ENCODE measurements at regions not wholly inside any gene's neighbourhood (a gene's known extent, or its start where the extent isn't known, plus 50 kb on each side); places are given as distances from the start of the nearest gene placed in this dataset.

GRCh38 chr3:132892956-132893355, 145.2 kb upstream of the TMEM108 start:
- DNase-seq: no peak

DNA sequence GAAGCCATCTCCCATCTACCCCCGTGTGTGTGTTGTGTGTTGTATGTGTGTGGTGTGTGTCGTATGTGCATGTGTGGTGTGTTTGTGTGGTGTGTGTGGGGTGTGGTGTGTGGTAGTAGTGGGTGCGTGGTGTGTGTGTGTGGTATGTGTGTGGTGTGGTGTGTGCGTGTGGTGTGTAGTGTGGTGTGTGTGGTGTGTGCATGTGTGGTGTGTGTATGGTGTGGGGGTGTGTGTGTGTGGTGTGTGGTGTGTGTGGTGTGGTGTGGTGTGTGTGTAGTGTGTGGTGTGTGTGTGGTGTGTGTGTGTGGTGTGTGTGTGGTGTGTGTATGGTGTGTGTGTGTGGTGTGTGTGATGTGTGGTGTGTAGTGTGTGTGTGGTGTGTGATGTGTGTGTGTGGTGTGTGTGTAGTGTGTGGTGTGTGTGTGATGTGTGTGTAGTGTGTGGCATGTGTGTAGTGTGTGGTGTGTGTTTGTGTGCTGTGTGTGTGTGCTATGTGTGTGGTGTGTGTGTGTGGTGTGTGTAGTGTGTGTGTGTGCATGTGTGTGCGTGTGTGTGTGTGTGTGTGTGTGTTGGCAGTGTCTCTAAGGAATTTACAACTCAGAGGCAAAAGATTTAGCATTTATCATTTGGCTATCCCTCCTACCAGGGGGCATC, 156.3 kb upstream of the TMEM108 start:
- DNase-seq: no peak

GRCh38 chr3:132880986-132881385, 157.2 kb upstream of the TMEM108 start:
- DNase-seq: no peak

- DNase-seq: no peak
Measured at GRCh38 chr3:132879656-132880055, 157.4 kb upstream of the NPHP3 start.

DNA sequence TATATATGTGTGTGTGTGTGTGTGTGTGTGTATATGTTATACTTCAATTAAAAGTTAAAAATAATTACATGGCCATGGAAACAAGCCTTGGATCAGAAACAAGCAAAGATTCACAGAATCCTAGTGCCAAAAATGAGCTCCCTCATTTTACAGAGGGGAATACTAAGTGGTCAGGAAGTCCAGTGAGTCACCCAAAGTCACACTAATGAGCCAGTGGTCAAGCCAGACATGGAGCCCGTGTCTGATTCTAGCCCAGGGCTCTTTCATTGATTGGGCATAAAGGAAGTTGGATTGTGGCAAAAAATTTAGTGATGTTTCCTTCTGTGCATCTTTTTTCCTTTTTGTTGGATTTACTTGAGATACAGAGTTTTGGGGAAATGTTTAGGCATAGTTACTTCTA, 152.5 kb upstream of the NPHP3 start:
- DNase-seq: no peak

GRCh38 chr3:132872711-132873110, 150.5 kb upstream of the NPHP3 start:
- no peak for DNase-seq

- DNase-seq: no peak
Measured at GRCh38 chr3:132871956-132872355, 149.7 kb upstream of the NPHP3 start.

DNA sequence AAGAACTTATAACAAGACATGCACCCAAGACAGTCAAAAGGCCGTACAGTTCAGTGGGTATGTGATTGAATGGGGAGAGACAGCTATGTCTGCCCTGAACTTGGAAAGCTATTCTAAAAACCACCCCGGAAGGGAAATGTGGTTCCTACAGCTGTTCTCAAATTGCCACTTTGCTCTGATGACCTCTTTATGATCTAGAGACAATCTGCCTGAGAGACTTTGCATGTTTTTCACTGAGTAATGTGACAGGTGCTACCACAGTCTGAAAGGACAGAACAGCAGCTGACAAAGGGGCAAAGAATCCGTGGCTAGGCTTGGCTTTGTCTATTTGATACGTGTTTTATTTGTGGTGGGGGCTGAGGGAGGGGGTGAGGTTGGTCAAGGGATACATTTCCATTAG, 148.3 kb upstream of the NPHP3 start:
- DNase-seq: no peak

DNA sequence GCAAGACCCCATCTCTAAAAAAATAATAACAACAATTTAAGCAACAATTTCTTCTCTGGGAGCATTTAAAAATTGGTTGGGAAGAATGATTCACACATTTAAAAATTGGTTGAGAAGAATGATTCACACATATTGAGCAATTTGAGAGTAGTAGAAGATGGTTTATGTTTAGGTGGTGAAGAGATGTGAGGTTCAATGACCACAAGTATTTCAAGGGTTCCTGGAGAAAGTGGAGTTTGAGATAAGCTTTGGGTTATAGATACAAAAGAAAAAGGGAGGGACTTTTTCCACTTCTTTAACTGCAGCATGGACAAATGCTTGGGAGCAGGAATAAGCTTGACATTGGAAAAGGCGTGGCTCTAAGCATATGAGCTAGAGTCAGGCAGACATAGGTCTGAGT, 145.7 kb upstream of the NPHP3 start:
- no peak for DNase-seq

- DNase-seq: no peak
Measured at GRCh38 chr3:132867526-132867925, 145.3 kb upstream of the NPHP3 start.

- no peak for DNase-seq
Measured at GRCh38 chr3:132857317-132857716, 135.1 kb upstream of the NPHP3 start.

GRCh38 chr3:132854856-132855535, 132.8 kb upstream of the NPHP3 start:
- no peak for DNase-seq

GRCh38 chr3:132847849-132848625, 125.8 kb upstream of the NPHP3 start:
- DNase-seq: no peak

DNA sequence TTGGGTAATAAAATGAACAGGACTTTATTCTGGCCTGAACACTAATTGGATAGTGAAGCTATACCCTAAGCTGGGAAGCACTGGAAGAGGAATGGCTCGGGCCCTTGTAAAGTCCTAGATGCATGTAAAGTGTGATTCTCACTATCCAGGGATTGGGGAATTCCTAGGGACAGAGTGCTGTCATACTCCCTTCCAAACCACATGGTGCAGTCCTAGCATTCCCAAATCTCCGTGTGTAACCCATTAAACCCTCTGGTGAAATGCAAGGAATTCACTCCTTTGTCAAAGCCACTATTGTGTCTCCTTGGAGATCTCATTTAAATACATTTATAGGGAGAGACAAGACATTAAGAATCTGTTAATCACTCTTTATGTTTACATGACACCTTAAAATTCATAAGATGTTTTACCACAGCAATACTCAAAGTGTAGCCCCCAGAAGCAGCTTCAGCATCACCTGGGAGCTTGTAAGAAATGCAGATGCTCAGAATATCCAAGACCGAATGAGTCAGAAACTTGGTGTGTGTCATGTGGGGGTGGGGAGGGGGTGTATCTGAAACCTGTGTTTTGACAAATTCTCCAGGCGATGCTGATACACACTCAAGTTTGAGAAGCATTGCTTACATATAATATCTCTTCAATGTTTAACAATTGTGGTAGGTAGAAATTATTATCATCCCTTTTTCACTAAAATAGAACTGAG, 121.8 kb upstream of the NPHP3 start:
- no peak for DNase-seq

DNA sequence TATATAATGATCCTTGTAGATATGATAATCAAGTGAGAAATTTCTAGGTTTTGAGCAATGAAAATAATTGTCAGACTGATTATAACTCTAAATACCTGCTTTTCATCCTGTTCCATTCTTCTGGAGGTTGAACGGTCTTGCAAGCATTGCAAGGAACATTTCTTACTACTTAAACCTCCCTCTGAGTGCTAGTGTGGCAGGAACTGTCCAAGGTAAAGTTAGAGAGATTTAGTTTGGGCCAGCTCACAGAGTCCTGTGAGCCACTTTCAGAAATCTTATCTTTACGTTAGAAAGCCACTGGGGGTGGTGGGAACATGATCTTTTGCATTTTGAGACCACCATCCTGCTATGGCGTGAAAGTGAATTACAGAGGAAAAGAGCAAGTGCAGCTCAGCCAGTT, 121.1 kb upstream of the NPHP3 start:
- no peak for DNase-seq

DNA sequence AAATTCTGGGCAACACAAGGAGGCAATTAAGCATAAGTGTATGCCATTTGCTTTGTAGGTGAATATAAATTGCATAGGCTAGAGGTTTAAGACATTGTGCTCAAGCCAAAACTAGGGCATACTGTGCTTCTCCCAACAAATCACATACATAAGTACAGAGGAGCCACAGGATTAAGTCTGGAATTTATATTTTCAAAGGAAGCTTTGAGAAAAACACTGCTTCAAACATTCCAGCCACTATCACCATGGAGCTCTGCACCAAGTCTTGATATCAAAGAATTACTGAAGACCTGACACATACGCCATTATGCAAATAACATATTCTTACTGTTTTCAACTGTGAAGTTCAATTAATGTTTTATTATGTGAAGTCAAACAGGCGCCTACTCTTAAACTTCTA, 119.4 kb upstream of the NPHP3 start:
- DNase-seq: no peak

GRCh38 chr3:132840201-132840700, 118.0 kb upstream of the NPHP3 start:
- DNase-seq: peak; percentile 57

GRCh38 chr3:132838477-132838876, 116.3 kb upstream of the NPHP3 start:
- no peak for DNase-seq

- DNase-seq: no peak
Measured at GRCh38 chr3:132837615-132838014, 115.4 kb upstream of the NPHP3 start.

DNA sequence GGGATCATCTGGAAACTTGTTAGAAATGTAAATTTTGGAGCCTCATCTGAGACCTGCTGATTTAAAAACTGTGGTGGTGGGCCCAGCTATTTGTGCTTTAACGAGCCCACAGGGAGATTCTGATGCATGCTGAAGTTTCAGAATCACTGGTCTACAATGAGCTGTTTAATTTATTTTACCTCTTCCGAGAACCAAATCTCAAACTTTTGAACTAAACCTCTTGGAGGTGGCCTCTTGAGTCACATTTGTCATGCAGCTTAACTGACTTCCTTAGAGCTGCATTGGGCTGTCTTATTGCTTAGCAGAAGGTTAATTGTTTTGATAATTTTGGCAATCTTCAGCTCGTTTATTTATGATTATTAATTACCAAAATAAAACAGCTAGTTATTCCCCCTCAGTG, 112.1 kb upstream of the NPHP3 start:
- no peak for DNase-seq

- no peak for DNase-seq
Measured at GRCh38 chr3:132829101-132829500, 106.9 kb upstream of the NPHP3 start.

- no peak for DNase-seq
Measured at GRCh38 chr3:132822837-132823236, 100.6 kb upstream of the NPHP3 start.

- DNase-seq: no peak
Measured at GRCh38 chr3:132822266-132822665, 100.1 kb upstream of the NPHP3 start.
